Endothelial cell of hepatic sinusoid (primary cell): ENCODE measurements at regions not wholly inside any gene's neighbourhood (a gene's known extent, or its start where the extent isn't known, plus 50 kb on each side); places are given as distances from the start of the nearest gene placed in this dataset.

ENCODE experiments used
- in situ Hi-C: cut with HindIII; loops from 2 replicates; pipeline ENCODE4 v1.10.0; 2017; ENCODE audit warnings: low sequenced_read_pairs

DNA sequence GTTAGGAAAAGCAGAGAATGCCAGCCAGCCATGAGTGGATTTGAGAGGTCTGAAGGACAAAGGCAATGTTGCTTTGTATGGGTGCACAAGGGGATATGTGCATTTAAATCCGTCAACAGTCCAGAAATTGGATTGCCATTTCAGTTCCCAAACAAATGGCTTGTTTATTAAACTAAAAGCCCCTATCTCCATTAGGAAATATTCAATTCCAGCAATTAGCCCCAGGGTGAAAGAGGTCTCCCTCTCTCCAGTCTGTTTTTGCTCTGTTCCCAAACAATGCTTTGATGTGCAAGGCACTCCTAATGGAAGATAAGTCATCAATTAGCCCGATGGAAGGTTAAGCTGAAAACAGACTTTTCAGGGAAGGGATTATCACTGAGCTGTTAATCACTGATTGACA, 101.3 kb downstream of the C9orf152 start:
- in situ Hi-C loops, result no loop called here

GRCh38 chr9:110109333-110110092, 98.4 kb downstream of the C9orf152 start:
- in situ Hi-C loops, result no loop called here

GRCh38 chr9:110110154-110110553, 97.8 kb downstream of the C9orf152 start:
- in situ Hi-C loops, result no loop called here

- in situ Hi-C loops, result no loop called here
Measured at GRCh38 chr9:110111868-110112267, 96.1 kb downstream of the C9orf152 start.

DNA sequence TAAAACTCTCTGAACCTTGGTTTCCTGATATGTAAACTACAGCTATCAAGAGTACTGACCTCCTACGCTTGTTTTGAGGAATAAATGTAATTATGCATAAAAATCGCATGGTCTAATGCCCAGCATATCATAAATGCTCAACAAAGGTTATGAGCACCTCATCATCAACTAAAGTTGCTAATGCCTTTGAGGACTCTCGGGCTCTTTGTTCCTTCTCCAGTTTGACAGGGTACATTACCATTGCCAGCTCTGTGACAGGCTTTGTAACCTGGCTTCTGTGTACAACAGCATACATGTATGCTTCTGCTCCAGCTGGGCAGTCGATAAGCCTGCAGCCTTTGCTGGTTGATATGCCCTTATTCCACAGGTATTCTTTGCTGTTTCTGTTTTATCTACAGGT, 95.2 kb downstream of the C9orf152 start:
- in situ Hi-C loops, result no loop called here

GRCh38 chr9:110114086-110114858, 93.7 kb downstream of the C9orf152 start:
- in situ Hi-C loops, result no loop called here

DNA sequence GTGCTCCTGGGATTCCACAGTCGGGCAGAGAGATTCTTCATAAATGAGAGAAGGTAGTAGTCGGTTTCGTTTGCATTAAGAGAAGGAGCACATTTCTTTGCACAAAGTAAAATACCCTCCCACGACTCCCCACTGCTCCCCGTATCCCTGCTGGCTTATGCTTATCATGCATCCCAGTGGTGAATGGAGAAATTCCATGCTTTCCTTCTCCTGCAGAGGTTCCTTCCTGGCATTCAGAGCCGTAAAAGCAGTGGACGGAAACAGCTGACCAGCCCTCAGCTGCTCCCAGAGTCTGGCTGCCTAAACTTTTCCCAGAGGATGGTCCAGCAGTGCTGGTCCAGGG, 93.1 kb downstream of the C9orf152 start:
- in situ Hi-C loops, result loop anchor here (5.0 kb wide), 1 partner anchor 53 kb away; no protein-coding TSS in a partner anchor

DNA sequence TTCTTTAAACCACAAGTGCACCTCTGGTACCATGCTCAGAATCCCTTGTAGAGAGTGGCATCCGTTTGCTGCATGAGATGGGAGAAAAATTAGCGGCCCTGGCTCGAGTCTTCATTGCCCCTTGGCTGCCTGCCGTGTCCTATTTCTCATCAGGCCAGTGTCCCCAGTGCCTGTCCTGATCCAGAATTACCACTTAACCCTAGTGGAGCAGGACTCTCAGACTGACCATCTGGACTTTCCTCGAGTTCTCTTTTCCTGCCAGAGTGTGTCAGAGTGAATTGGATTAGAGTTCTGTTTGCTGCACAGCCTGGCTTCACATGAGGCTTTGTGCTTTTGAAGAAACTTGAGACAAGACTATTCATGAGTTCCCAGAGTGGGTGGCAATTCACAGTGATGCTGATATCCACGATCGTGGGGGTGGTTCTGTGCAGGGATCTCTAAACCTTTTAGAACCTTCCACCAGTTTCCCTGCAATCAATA, 92.6 kb downstream of the C9orf152 start:
- in situ Hi-C loops, result loop anchor here (5.0 kb wide), 1 partner anchor 53 kb away; no protein-coding TSS in a partner anchor

DNA sequence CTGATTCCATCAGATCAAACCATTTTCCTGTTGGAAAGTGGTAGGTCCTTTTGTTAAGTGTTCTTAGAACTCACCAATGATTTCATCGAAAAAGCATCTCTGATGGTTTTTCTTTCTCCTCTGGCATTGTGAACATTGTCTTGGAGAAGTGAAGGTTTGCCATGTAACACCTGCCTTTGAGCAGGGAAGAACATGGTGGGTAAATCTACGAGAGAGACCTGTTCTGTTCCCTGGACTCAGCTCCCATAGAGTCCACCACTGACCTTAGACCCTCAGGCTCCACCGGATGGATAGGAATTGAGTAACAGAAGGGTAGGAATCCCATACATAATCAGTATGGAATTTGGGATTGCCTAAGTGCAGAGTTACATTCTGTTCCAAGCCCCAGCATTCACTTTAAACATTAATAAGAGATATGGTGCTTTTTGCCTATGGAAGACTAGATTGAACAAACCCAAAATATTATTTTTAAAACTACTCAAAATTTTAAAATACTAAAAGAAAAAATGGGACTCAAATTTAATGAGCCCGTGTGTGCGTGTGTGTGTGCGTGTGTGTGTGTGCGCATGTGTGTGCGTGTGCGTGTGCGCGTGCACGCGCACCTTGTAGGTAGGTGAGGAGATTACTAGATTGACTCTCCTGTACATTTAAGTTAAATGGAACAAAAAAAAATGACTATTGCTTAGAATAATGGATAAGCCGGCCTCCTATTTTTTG, 92.0 kb downstream of the C9orf152 start:
- in situ Hi-C loops, result loop anchor here (5.0 kb wide), 1 partner anchor 54 kb away; no protein-coding TSS in a partner anchor

GRCh38 chr9:110116543-110116885, 91.4 kb downstream of the C9orf152 start:
- in situ Hi-C loops, result loop anchor here (5.0 kb wide), 1 partner anchor 54 kb away; no protein-coding TSS in a partner anchor

DNA sequence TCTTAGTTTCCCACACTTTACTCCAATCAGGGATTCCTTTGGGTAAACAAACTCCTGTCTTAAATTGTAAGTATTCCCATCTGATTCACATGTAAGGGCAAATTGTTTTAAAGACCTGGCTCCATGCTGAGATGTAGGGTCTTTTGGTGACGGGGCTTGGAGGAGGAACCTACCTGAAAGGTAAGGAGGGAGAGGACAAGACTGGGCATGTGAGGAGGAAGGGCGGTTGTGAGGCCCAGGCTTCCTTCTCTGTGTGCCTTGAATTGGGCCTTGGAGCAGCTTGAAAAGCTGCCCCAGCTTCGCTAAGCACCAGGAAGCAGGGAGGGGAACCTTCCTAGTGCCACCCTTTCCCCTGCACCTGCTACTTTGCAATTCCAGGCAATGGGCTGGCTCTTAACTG, 86.8 kb downstream of the C9orf152 start:
- in situ Hi-C loops, result no loop called here

DNA sequence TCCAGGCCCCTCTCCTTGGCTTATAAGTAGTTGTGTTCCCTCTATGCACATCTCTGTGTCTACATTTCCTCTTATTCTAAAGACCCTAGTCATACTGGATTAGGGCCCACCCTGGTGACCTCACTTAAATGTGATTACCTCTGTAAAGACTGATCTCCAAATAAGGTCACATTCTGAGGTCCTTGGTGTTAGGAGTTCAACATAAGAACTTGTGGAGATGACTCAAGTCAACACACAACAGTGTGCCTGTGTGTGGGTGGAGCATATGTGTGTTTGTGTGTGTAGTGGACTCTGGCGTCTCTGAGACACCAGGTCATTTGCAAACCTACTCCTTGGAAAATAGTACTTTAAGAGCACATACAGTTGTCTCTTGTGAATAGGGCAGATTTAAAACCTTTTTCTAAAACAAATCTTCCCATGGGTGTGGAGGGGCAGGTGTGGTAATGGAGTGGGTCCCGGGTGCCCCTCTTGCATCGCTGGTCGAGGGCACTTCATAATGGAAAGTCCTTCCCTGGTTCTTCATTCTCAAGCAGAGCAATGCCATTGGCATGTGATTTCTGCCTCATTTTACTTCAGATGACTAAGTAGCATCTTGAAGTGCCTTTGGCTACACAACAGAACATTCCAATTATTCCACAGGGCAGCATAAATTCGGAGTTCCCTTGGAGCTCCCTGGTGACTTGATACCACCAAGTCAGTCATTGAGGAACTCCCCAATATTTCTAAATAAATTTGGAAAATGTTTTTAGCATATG, 84.4 kb downstream of the C9orf152 start:
- in situ Hi-C loops, result no loop called here

DNA sequence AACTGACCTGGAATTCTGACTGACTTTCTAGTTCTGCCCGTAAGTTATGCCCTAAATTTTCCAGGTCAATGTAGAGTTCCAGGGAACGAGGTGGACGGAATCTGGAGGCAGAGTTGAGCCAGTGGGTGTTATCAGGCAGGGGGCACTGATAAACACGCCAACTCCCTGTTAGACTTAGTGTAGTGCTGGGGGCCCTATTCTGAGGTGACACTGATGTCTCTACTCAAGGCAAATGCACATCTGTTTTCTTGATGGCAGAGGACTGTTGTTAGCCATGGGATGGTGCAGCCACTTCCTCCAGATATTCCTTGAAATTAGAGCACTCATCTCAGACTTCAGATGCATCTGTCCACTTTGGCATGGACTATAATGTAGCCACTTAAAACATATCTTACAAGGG, 83.5 kb downstream of the C9orf152 start:
- in situ Hi-C loops, result no loop called here

- in situ Hi-C loops, result no loop called here
Measured at GRCh38 chr9:110125207-110125751, 82.7 kb downstream of the C9orf152 start.

DNA sequence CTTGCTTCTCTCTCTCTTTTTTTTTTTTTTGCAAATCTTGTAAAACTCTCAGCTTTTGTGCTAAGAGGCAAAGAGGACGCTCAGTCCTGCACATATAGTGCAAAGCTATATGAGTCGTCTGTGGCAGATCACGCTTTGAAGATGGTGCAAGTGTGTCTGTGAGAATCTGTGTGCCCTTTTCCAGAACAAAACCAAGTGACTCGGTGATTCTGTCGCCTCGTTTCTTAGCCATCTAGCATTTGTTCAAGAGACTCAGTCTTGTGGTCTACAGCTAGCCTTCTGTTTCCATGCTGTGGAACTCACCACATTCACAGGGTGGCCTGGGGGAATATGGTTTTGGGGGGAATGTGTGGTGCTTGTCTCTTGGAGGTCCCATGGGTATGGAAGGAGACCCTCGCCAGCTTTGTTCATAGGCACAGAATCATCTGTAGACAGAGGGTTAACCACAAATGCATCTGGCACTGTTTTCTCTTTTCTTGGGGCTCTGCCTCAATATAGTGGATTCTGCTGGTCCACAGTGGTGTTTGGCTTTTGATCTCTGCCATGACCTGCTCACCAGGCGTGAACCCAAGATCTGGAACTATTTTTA, 82.1 kb downstream of the C9orf152 start:
- in situ Hi-C loops, result no loop called here

DNA sequence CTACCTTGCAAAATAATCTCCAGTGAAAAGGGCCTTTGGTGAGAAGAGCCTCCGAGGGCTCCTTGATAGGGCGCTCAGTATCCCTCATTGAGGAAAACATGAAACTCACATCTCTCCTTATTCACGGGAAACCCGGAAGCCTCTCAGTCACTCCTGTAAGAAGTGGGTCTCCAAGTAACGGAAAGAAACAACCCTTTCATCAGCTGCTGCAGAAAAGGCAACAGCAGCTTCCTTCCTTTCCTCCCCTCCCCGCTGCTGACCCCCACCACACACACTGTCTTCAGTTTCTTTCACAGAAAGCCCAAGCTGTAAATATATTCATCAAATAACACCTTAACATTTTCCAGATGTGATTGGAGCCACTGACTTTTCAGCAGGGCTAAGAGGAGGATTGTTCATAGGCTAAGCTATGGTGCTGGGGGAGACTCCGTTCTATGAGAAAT, 81.4 kb downstream of the C9orf152 start:
- in situ Hi-C loops, result no loop called here

GRCh38 chr9:110126986-110127864, 80.7 kb downstream of the C9orf152 start:
- in situ Hi-C loops, result no loop called here

- in situ Hi-C loops, result no loop called here
Measured at GRCh38 chr9:110128664-110129329, 79.2 kb downstream of the C9orf152 start.
